HG03280 (cell line): ENCODE measurements at regions not wholly inside any gene's neighbourhood (a gene's known extent, or its start where the extent isn't known, plus 50 kb on each side); places are given as distances from the start of the nearest gene placed in this dataset.
"Not testable (repeated sequence)": the region's sequence is repeated elsewhere in the genome, so short reads cannot be mapped to it uniquely, and the experiment has no call there.

Source experiments
- ATAC-seq: cut with Tn5 transposase; IDR thresholded peaks from one replicate; pipeline ENCODE4 v1.9.1; 2021; ENCODE audit warnings: mild to moderate bottlenecking, moderate library complexity; ENCODE audit not compliant: unreplicated experiment

- ATAC-seq, result no peak
Observed at GRCh38 chr2:59180111-59180510, 939.0 kb upstream of the FANCL start.

GRCh38 chr2:59177748-59178147 lies 936.6 kb upstream of the FANCL start:
- no peak for ATAC-seq

DNA sequence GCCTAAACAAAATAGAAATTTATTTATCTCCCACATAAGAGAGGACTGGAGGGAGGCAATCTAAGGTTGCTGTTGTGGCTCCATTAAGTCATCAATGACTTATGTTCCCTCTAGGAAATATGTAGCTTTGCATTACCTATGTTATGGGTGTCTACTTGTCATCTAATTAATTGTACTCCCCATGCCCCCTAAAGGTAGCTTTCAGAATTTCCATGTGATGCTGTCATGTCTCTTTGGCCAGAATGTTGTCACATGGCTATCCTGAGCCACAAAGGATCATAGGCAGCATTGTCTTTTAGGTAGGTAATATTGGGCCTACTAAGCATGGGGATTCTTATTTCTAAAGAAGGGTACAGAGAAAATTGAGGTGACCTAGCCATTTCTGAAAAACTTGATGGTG lies 935.6 kb upstream of the FANCL start:
- ATAC-seq, result no peak

DNA sequence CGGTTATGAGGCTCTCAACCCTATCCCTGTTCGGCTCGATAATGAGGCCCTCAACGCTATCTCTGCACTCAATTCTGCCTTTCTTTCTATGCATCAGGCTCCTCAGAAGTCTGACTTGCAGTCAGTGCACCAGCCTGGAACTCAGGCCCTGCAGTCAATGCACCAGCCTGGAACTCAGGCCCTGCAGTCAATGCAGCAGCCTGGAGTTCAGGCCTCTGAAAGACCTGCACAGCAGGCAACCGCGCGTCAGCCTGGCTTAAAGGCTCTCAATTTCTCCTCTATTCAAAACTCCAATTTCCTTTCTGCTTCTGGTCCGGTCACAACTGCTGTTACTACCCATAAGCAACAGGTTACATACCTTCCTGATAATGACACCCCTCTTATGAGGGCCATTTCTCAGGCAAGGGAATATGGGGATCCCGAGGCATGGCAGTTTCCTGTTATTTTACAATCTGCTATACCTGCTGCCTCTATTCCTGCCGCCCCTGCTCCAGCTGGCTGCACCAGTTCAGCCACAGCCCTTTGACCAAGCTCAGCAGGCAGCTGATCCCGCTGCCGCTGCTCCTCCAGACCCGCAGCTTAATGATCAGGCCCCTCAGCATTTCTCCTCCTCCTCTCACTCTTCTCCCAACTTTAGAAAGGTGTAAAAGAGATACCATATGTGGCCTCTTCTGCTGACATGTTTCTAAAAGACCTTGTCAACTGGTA lies 933.6 kb upstream of the FANCL start:
- no peak for ATAC-seq

DNA sequence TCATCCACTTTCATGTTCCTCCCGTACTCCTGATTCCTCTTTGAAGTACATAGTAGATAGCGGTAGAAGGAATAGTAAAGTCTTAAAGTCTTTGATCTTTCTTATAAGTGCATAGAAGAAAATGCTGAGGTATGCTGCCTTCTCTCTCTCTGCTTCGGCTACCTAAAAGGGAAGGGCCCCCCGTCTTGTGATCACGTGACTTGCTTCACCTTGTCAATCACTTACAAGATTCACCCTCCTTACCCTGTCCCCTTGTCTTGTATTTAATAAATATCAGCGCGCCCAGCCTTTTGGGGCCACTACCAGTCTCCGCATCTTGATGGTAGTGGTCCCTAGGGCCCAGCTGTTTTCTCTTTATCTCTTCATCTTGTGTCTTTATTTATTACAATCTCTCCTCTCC lies 932.2 kb upstream of the FANCL start:
- ATAC-seq, result no peak

DNA sequence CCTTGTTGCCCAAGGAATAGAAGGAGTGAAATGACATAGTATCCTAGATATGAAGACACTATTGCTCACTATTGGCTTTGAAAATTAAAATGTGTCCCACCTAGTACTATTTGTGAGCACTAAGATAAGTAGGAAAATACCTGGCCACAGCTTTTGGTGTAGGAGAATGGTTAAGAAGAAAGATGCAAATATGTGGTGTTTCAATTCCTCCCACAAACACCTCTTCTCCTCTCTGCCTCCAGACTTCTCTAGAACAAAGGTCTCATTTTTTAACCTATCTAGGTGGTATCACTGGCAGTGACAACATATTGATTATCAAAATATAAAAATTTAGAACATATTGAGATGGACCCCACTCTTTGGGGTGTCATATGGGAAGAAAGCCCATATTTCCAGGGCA lies 929.9 kb upstream of the FANCL start:
- ATAC-seq, result no peak

DNA sequence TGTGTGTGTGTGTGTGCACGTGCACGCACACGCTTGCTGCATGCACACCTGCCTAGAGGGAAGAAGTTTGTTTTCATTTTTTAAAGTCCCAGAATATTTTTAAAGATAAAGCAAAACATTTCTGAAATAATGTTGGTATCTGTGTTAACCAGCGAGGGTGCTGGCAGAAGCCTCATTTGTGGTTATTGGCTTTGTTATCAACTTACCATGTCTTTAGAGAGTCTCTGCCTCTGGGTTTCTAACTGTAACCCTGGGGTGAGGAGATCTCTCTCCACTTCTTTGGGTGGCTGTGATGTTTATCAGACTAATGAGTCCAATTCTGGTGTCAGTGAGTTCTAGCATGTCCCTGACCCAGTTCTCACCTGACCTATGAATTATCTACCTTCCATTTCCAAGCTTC lies 927.6 kb upstream of the FANCL start:
- ATAC-seq, result no peak

DNA sequence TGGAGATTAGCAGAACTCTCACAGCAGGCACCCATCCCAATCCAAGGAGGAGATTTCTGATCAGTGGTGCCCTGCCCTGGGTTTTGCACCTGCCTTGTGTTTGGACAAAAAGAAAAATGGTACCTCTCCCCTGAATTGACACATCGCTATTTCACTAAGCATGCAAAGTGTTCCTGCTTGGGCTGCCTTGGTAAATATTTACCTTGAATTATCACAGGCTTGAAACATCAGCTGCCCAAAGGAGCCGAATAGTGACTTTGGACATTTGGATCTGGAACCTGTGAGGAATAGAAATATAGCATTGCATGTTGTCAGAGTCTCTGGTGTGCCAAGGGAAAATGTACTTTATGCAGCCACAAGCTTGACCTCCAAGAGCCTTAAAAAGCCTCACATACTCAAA lies 926.4 kb upstream of the FANCL start:
- no peak for ATAC-seq

DNA sequence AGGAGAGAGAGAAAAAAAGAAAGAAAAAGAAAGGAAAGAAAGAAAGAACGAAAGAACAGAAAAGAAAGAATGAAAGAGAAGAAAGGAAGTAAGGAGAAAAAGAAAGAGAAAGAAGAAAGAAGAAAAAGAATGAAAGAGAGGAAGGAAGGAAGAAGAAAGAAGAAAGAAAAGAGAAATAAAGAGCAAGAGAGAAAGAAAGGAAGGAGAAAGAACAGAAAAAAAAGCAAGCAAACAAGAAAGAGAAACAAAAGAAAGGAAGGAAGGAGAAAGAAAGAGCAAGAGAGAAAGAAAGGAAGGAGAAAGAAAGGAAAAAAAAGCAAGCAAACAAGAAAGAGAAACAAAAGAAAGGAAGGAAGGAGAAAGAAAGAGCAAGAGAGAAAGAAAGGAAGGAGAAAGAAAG lies 916.8 kb upstream of the FANCL start:
- not testable (repeated sequence) for ATAC-seq

GRCh38 chr2:59151805-59152204 lies 910.7 kb upstream of the FANCL start:
- no peak for ATAC-seq

GRCh38 chr2:59150217-59150849 lies 909.2 kb upstream of the FANCL start:
- no peak for ATAC-seq

- ATAC-seq, result no peak
Observed at GRCh38 chr2:59149271-59149670, 908.1 kb upstream of the FANCL start.

DNA sequence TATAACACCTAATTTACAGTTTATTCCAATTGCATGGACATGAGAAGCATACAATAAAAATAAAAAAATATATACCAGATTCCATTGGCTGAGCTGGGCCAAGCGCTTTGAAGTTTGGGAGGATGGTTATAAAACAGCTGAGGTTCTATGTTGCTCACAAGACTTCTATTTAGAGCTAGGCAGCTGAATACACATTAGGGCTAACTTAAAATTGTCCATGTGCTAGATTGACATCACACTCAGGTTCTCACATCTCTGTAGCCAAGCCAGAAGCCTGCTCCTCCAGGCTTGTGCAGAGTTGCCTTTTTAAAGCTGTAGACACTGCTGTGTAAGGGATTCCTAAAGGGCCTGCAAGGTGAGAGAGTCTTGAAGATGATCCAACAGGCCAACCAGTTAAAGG lies 871.1 kb upstream of the FANCL start:
- no peak for ATAC-seq

- ATAC-seq, result no peak
Observed at GRCh38 chr2:59096973-59097372, 855.8 kb upstream of the FANCL start.

GRCh38 chr2:59093571-59093970 lies 852.4 kb upstream of the FANCL start:
- no peak for ATAC-seq

- no peak for ATAC-seq
Observed at GRCh38 chr2:59084326-59084725, 843.2 kb upstream of the FANCL start.

GRCh38 chr2:59083075-59083828 lies 842.1 kb upstream of the FANCL start:
- ATAC-seq, result no peak

- no peak for ATAC-seq
Observed at GRCh38 chr2:59082657-59083056, 841.5 kb upstream of the FANCL start.

- no peak for ATAC-seq
Observed at GRCh38 chr2:59080451-59081181, 839.5 kb upstream of the FANCL start.

DNA sequence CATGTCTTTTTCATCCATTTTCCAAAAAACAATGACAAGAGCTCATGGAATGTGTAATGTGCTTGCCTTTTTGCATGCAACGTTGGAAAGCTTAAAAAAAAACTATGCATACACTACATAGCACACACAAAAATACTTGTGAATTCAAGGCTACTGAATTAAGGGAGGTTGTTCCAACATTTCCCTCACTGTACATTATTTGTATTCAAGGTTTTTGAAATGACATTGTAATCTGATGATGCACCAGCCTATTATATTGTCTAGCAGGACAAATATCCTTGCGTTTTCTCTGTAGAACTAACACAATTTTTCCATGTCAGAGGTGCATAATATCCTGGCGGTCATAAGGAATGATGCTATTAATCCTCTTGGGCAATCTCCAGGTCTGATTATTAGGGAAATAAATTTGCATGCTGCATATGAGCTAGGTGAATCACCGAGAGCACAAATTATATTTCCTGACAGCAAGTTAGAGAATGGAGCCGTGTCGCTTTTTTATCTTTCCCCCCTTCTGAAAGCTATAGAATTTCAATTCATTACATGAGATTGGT lies 836.9 kb upstream of the FANCL start:
- ATAC-seq, result no peak

DNA sequence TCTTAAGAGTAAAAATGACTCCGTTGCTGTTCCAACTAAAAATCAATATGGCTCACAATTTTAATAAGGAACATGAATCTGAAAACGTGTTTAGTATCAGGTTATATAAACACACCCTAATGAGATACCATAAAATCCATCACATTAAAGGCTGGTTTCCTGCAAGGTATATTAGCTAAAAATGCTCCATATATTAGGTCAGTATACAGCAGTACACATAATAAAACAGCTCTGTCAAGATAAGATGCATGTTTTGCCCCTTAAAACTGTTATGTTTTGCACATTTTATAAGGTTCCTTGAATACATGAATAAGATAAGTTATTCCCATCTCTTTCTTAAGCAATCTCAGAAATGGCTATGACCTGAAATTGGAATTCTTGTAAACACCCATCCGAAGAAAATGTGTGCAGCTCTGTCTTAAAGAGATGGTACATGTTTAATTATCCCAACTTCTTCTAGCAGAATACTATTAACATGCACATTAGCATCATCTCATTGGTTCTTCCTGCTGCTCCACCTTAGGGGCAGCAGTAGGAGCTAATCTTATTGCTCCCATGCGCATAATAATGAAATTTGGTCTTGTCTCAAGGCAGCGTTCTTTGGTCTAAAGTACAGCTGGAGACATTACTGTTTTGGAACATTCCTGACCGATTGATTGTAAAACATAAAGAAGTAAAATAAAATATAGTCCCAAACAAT lies 836.1 kb upstream of the FANCL start:
- ATAC-seq, result no peak
